Ishikawa (cell line): ENCODE measurements at regions not wholly inside any gene's neighbourhood (a gene's known extent, or its start where the extent isn't known, plus 50 kb on each side); places are given as distances from the start of the nearest gene placed in this dataset.

ENCODE experiments used
- CEBPB ChIP-seq: IDR thresholded peaks from 2 replicates; pipeline ENCODE4 v1.6.1; 2012
- CREB1 ChIP-seq: IDR thresholded peaks from 2 replicates; pipeline ENCODE4 v1.6.1; 2012; ENCODE audit warnings: low read depth
- EGR1 ChIP-seq: IDR thresholded peaks from 2 replicates; pipeline ENCODE4 v1.6.1; 2012
- EP300 ChIP-seq: IDR thresholded peaks from 2 replicates; pipeline ENCODE4 v1.6.1; 2012; ENCODE audit warnings: borderline replicate concordance
- FOXM1 ChIP-seq: IDR thresholded peaks from 2 replicates; pipeline ENCODE4 v1.6.1; 2012; ENCODE audit warnings: low read depth, borderline replicate concordance
- RAD21 ChIP-seq: IDR thresholded peaks from 2 replicates; pipeline ENCODE4 v1.6.1; 2012; ENCODE audit warnings: low read depth
- REST ChIP-seq: IDR thresholded peaks from 2 replicates; pipeline ENCODE4 v1.6.1; 2012; ENCODE audit warnings: low read depth, mild to moderate bottlenecking
- TAF1 ChIP-seq: IDR thresholded peaks from 2 replicates; pipeline ENCODE4 v1.6.1; 2012; ENCODE audit warnings: low read depth, mild to moderate bottlenecking
- TCF12 ChIP-seq: IDR thresholded peaks from 2 replicates; pipeline ENCODE4 v1.6.1; 2012; ENCODE audit warnings: low read depth
- USF1 ChIP-seq: IDR thresholded peaks from 2 replicates; pipeline ENCODE4 v1.6.1; 2012
- YY1 ChIP-seq: IDR thresholded peaks from 2 replicates; pipeline ENCODE4 v1.6.1; 2012; ENCODE audit warnings: low read depth
- ZBTB7A ChIP-seq: IDR thresholded peaks from 2 replicates; pipeline ENCODE4 v1.6.1; 2012; ENCODE audit warnings: low read depth
- TF ChIP-seq, protein P1 (sequence below): IDR thresholded peaks from 2 replicates; pipeline ENCODE4 v1.6.1; 2012

GRCh38 chr13:97844151-97844550 is 109.3 kb upstream of the IPO5 start:
- no peak for TF ChIP-seq RAD21
- TF ChIP-seq, protein P1, sequence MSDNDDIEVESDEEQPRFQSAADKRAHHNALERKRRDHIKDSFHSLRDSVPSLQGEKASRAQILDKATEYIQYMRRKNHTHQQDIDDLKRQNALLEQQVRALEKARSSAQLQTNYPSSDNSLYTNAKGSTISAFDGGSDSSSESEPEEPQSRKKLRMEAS, result no peak
- no peak for TF ChIP-seq CREB1
- no peak for TF ChIP-seq EP300
- no peak for TF ChIP-seq CEBPB
- no peak for TF ChIP-seq ZBTB7A
- TF ChIP-seq YY1, result no peak
- TF ChIP-seq REST, result no peak
- TF ChIP-seq TAF1, result no peak
- no peak for TF ChIP-seq USF1
- no peak for TF ChIP-seq TCF12
- TF ChIP-seq EGR1, result no peak
- TF ChIP-seq FOXM1, result no peak
